GM12873 (cell line): ENCODE measurements at regions not wholly inside any gene's neighbourhood (a gene's known extent, or its start where the extent isn't known, plus 50 kb on each side); places are given as distances from the start of the nearest gene placed in this dataset.

ENCODE experiments used
- CTCF ChIP-seq: IDR thresholded peaks from 2 replicates; pipeline ENCODE4 v1.5.1; 2012; ENCODE audit warnings: low read depth, mild to moderate bottlenecking, moderate library complexity, low read length, control low read depth; ENCODE audit not compliant: insufficient read depth; ENCODE audit errors: missing control alignments

GRCh38 chr5:166712447-166713185, 1578.8 kb upstream of the WWC1 start:
- no peak for TF ChIP-seq CTCF

- TF ChIP-seq CTCF, result no peak
Observed at GRCh38 chr5:166713295-166713694, 1578.2 kb upstream of the WWC1 start.

- TF ChIP-seq CTCF, result no peak
Observed at GRCh38 chr5:166716856-166717492, 1574.5 kb upstream of the WWC1 start.

GRCh38 chr5:166719991-166720390, 1571.5 kb upstream of the WWC1 start:
- no peak for TF ChIP-seq CTCF

- no peak for TF ChIP-seq CTCF
Observed at GRCh38 chr5:166722939-166723338, 1568.5 kb upstream of the WWC1 start.

- no peak for TF ChIP-seq CTCF
Observed at GRCh38 chr5:166724284-166724683, 1567.2 kb upstream of the WWC1 start.

GRCh38 chr5:166725593-166725992, 1565.9 kb upstream of the WWC1 start:
- no peak for TF ChIP-seq CTCF
